GM13976 (cell line): ENCODE measurements at regions not wholly inside any gene's neighbourhood (a gene's known extent, or its start where the extent isn't known, plus 50 kb on each side); places are given as distances from the start of the nearest gene placed in this dataset.

ENCODE experiments used
- DNase-seq: peaks from one replicate; pipeline ENCODE4 v3.0.0; 2012; ENCODE audit warnings: low spot score
- CTCF ChIP-seq: IDR thresholded peaks from 2 replicates; pipeline ENCODE4 v1.5.1; 2012; ENCODE audit warnings: borderline replicate concordance, mild to moderate bottlenecking; ENCODE audit not compliant: insufficient read depth; ENCODE audit errors: extremely low read depth, missing control alignments, control extremely low read depth
- in situ Hi-C: fragments of 300-500 bp; cut with MboI; formaldehyde crosslinking; loops from one replicate; pipeline ENCODE4 v1.12.0; 2022; ENCODE audit warnings: low sequenced_read_pairs, mixed read lengths, inconsistent platforms; ENCODE audit not compliant: unreplicated experiment

GRCh38 chr2:16013359-16013911, 73.1 kb downstream of the MYCN start:
- no peak for DNase-seq
- in situ Hi-C loops = no loop called here
- no peak for TF ChIP-seq CTCF

- DNase-seq = no peak
- in situ Hi-C loops = no loop called here
- no peak for TF ChIP-seq CTCF
Observed at GRCh38 chr2:16012626-16013358, 72.4 kb downstream of the MYCN start.

- in situ Hi-C loops = no loop called here
- TF ChIP-seq CTCF = no peak
Observed at GRCh38 chr2:16012029-16012596, 71.8 kb downstream of the MYCN start.

GRCh38 chr2:16011621-16011960, 71.2 kb downstream of the MYCN start:
- TF ChIP-seq CTCF = no peak
- in situ Hi-C loops = no loop called here
- DNase-seq = no peak

More at GRCh38 chr2:16012029-16012596, 71.8 kb downstream of the MYCN start:
- DNase-seq = no peak

GRCh38 chr2:16010951-16011620, 70.7 kb downstream of the MYCN start:
- no peak for TF ChIP-seq CTCF
- in situ Hi-C loops = no loop called here
- no peak for DNase-seq

GRCh38 chr2:16010011-16010410, 69.7 kb downstream of the MYCN start:
- no peak for TF ChIP-seq CTCF
- in situ Hi-C loops = no loop called here
- no peak for DNase-seq
